HEK293T (cell line): ENCODE measurements at regions not wholly inside any gene's neighbourhood (a gene's known extent, or its start where the extent isn't known, plus 50 kb on each side); places are given as distances from the start of the nearest gene placed in this dataset.

Experiments used
- ELF4 ChIP-seq: fragments of 450-650 bp; IDR thresholded peaks from 2 replicates; pipeline ENCODE4 v1.6.1; 2017; ENCODE audit warnings: antibody characterized with exemption
- FOXK2 ChIP-seq: fragments of 450-650 bp; IDR thresholded peaks from 2 replicates; pipeline ENCODE4 v1.6.1; 2016; ENCODE audit warnings: mild to moderate bottlenecking
- FOXM1 ChIP-seq: fragments of 450-650 bp; IDR thresholded peaks from 2 replicates; pipeline ENCODE4 v1.6.1; 2017; ENCODE audit warnings: mild to moderate bottlenecking, borderline replicate concordance
- HDGF ChIP-seq: fragments of 450-650 bp; IDR thresholded peaks from 2 replicates; pipeline ENCODE4 v1.6.1; 2017; ENCODE audit warnings: antibody characterized with exemption, borderline replicate concordance
- LEF1 ChIP-seq: fragments of 450-650 bp; IDR thresholded peaks from 2 replicates; pipeline ENCODE4 v1.6.1; 2017; ENCODE audit warnings: mild to moderate bottlenecking, borderline replicate concordance
- NFRKB ChIP-seq: fragments of 450-650 bp; IDR thresholded peaks from 2 replicates; pipeline ENCODE4 v1.6.1; 2016; ENCODE audit warnings: mild to moderate bottlenecking, moderate library complexity
- SP1 ChIP-seq: fragments of 450-650 bp; IDR thresholded peaks from 2 replicates; pipeline ENCODE4 v1.6.1; 2017
- ZNF384 ChIP-seq: fragments of 450-650 bp; IDR thresholded peaks from 2 replicates; pipeline ENCODE4 v1.6.1; 2016

- no peak for TF ChIP-seq NFRKB
- TF ChIP-seq ELF4, result no peak
- no peak for TF ChIP-seq SP1
- TF ChIP-seq FOXK2, result no peak
- no peak for TF ChIP-seq HDGF
- no peak for TF ChIP-seq FOXM1
- TF ChIP-seq LEF1, result no peak
- TF ChIP-seq ZNF384, result no peak
These were observed 264.3 kb upstream of the MVB12B start for GRCh38 chr9:126062158-126062886.
